Testis (tissue), 2 donors: ENCODE measurements at regions not wholly inside any gene's neighbourhood (a gene's known extent, or its start where the extent isn't known, plus 50 kb on each side); places are given as distances from the start of the nearest gene placed in this dataset.

Experiments used
- POLR2A ChIP-seq: fragments of 450-650 bp; IDR thresholded peaks from one replicate; pipeline ENCODE4 v1.6.1; 2017; ENCODE audit warnings: antibody characterized with exemption, mild to moderate bottlenecking, moderate library complexity
- TF ChIP-seq, protein P1 (sequence below), 3 experiments: fragments of 450-650 bp in 2 of 3; fragments of 200-600 bp in 1 of 3; sonication (generic) in 1 of 3; IDR thresholded peaks; one replicate each; pipeline ENCODE4 v1.5.1; 2016 to 2019; ENCODE audit warnings: antibody characterized with exemption in 3 of 3, mild to moderate bottlenecking in 2 of 3, moderate library complexity in 1 of 3

DNA sequence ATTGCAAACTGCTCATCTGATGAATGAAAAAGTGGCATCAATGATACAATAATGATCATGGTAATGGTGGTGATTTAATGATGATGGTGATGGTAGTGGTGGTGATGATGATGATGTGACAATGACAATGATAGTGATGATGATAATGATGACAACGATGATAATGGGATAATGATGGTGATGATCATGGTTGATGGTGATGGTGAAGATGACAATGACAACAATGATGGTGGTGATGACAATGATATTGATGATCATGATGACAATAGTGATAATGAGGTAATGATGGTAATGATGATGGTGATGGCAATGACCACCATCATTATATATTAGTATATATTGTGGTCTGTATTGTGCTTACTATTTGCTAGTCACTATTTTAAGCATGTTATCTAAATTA lies 474.3 kb downstream of the TBC1D22A start:
- TF ChIP-seq, protein P1, sequence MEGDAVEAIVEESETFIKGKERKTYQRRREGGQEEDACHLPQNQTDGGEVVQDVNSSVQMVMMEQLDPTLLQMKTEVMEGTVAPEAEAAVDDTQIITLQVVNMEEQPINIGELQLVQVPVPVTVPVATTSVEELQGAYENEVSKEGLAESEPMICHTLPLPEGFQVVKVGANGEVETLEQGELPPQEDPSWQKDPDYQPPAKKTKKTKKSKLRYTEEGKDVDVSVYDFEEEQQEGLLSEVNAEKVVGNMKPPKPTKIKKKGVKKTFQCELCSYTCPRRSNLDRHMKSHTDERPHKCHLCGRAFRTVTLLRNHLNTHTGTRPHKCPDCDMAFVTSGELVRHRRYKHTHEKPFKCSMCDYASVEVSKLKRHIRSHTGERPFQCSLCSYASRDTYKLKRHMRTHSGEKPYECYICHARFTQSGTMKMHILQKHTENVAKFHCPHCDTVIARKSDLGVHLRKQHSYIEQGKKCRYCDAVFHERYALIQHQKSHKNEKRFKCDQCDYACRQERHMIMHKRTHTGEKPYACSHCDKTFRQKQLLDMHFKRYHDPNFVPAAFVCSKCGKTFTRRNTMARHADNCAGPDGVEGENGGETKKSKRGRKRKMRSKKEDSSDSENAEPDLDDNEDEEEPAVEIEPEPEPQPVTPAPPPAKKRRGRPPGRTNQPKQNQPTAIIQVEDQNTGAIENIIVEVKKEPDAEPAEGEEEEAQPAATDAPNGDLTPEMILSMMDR (IDR thresholded peaks at IDR 0.05), result no peak
- no peak for TF ChIP-seq POLR2A
